Mesodermal cell (in vitro differentiated cells): ENCODE measurements at regions not wholly inside any gene's neighbourhood (a gene's known extent, or its start where the extent isn't known, plus 50 kb on each side); places are given as distances from the start of the nearest gene placed in this dataset.

Experiments used
- H3K27ac ChIP-seq: 2 replicates; pipeline ENCODE4 v1.7.0; 2013; ENCODE audit warnings: mild to moderate bottlenecking, low read depth, low read length, moderate library complexity; ENCODE audit not compliant: severe bottlenecking
- H3K36me3 ChIP-seq: 2 replicates; pipeline ENCODE4 v1.7.1; 2013; ENCODE audit warnings: mild to moderate bottlenecking, low read length, moderate library complexity; ENCODE audit not compliant: control insufficient read depth, insufficient read depth
- H3K4me1 ChIP-seq: one replicate; pipeline ENCODE4 v1.7.1; 2013; ENCODE audit warnings: mild to moderate bottlenecking, low read length; ENCODE audit not compliant: insufficient read depth, control insufficient read depth, poor library complexity, severe bottlenecking
- H3K4me3 ChIP-seq: 2 replicates; pipeline ENCODE4 v1.7.0; 2013; ENCODE audit warnings: low read length, control low read depth, mild to moderate bottlenecking; ENCODE audit not compliant: insufficient read depth, poor library complexity, severe bottlenecking; ENCODE audit errors: extremely low read depth
- H3K9me3 ChIP-seq: 2 replicates; pipeline ENCODE4 v1.7.1; 2013; ENCODE audit warnings: mild to moderate bottlenecking, low read length, moderate library complexity; ENCODE audit not compliant: control insufficient read depth
- WGBS, 2 experiments: methylation state at CpG; one replicate each; pipeline ENCODE4 v1.1.5; 2013; ENCODE audit warnings: missing lambda C conversion rate in 2 of 2; ENCODE audit not compliant: insufficient coverage in 2 of 2; 5-methylcytosine and 5-hydroxymethylcytosine counted together

DNA sequence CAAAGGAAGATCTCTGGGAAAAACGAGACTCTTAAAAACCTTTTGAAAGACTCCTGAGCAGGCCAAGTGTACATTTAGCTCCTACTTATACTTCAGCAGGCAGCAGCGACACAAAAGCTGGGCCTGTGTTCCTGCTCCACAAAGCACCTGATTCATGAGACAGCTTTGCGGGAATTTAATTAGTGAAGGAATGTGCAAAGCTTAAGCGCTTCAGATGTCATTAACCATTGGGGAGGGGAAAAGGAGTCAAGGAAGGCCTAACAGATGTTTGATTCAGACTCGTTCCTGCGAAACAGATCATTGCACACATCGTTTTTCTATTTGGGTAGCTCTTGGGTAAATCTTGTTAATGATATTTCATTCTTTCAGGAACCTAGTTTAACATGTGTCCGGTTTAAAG is 125.9 kb downstream of the MAIP1 start:
- Histone ChIP-seq H3K36me3 (no peaks in the 10 kb centered on the region), H3K9me3 (no peaks in the 10 kb centered on the region), H3K4me3 (no peak overlapping the region), H3K27ac (peak overlapping the region; percentile 4), H3K4me1 (peaks cover 21% of the 10 kb centered on the region)
- 67 to 85% methylated on average over 5 of the region's 8 CpGs for WGBS, 2 experiments

DNA sequence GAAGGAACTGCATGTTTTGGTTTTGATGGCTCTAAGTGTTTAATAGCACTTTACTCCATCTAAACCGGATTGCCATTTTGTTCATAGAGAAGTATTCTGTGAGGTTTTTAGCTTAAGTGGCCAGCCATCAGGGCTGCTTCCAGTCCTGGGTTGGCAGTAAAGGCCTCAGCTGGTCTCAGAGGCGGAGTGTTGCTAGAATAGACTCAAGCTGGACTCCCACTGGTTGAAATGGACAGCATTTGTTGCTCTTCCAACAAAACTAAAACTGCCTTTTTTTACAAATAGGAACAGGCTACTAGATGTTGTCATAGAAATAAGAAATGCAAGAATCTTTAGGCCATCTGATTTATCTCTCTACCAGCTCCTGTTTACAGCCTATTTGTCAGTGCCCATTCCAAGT is 126.4 kb downstream of the MAIP1 start:
- WGBS, 2 experiments, result 75 to 100% methylated on average over 1 to 2 of the region's 2 CpGs
- Histone ChIP-seq H3K4me3 (no peak overlapping the region), H3K4me1 (peaks cover 17% of the 10 kb centered on the region), H3K27ac (no peak overlapping the region), H3K9me3 (no peaks in the 10 kb centered on the region), H3K36me3 (no peaks in the 10 kb centered on the region)

DNA sequence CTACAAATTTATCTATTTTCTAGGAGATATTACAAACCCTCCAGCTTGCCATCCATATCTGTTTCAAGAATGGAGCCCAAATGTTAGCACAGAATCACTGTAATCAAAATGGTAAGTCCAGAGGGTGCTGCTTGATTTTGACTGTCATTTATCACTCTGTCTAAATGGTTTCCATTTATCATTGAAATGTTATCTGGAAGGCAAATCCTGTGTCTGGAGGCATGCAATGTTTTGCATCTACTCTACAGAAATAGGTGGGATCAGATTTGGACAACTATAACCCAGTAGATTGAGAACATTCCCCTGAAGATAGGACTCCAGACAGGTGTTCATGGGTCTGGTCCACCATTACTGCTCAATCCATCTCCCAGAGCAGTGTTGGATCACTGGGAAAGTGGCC is 128.7 kb downstream of the MAIP1 start:
- Histone ChIP-seq H3K4me1 (peaks cover 6% of the 10 kb centered on the region), H3K36me3 (no peaks in the 10 kb centered on the region), H3K4me3 (no peak overlapping the region), H3K9me3 (no peaks in the 10 kb centered on the region), H3K27ac (no peak overlapping the region)

DNA sequence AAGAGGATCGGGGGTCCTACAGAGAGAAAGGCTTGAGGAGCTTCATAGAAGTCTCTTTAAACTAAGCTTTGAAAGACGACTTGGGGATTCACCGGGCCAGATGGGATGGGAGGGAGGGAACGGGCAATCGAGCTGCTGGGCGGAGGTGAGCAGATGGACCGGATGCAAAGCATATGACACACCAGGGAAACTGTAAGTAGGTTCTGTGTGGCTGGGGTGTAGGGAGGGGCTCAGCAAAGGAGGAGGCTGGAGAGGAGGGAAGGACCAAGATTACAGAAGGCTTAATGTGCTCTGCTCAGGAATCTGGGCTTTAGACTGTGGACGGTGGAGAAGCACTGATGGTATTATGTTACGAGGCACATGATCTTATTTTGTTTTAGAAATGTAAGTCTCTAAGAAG is 131.5 kb downstream of the MAIP1 start:
- Histone ChIP-seq H3K4me3 (no peak overlapping the region), H3K4me1 (peaks cover 4% of the 10 kb centered on the region), H3K27ac (no peak overlapping the region), H3K36me3 (no peaks in the 10 kb centered on the region), H3K9me3 (no peaks in the 10 kb centered on the region)
- 94 to 96% methylated on average over 8 to 9 of the region's 9 CpGs for WGBS, 2 experiments

- Histone ChIP-seq H3K4me3 (no peak overlapping the region), H3K36me3 (no peaks in the 10 kb centered on the region), H3K27ac (no peak overlapping the region), H3K4me1 (peaks cover 4% of the 10 kb centered on the region), H3K9me3 (no peaks in the 10 kb centered on the region)
- WGBS, 2 experiments, result 86 to 93% methylated on average over 3 of the region's 5 CpGs
Measured at GRCh38 chr2:200087451-200087850, 132.1 kb downstream of the MAIP1 start.

GRCh38 chr2:200089040-200089755 is 133.8 kb downstream of the MAIP1 start:
- 69 to 79% methylated on average over 5 of the region's 6 CpGs for WGBS, 2 experiments
- Histone ChIP-seq H3K4me3 (no peak overlapping the region), H3K36me3 (no peaks in the 10 kb centered on the region), H3K4me1 (peaks cover 6% of the 10 kb centered on the region), H3K27ac (no peak overlapping the region), H3K9me3 (no peaks in the 10 kb centered on the region)

DNA sequence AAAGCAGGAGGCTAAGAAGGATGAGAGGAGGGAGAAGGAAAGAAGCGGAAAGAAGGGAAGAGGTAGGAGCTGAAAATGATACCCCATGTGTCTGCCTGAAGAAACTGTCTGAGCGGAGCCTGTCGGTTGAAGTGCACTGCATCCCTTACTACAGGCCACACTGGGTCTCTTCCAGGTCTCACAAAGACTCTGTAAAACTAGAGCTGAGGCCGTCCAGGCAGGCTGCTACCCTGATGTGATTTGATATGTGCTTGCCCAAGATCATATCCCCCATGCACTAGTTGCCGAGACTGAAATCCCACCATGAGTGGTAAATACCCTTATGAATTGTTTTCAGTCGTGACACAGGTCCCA is 134.4 kb downstream of the MAIP1 start:
- Histone ChIP-seq H3K9me3 (no peaks in the 10 kb centered on the region), H3K4me1 (peaks cover 9% of the 10 kb centered on the region), H3K27ac (no peak overlapping the region), H3K4me3 (no peak overlapping the region), H3K36me3 (no peaks in the 10 kb centered on the region)
- WGBS, 2 experiments, result 20 to 44% methylated on average over 2 to 3 of the region's 6 CpGs

GRCh38 chr2:200090683-200091082 is 135.3 kb downstream of the MAIP1 start:
- H3K9me3 ChIP-seq, result no peaks in the 10 kb centered on the region
- WGBS, 2 experiments, result 93 to 95% methylated on average over 4 to 5 of the region's 6 CpGs
- H3K4me3 ChIP-seq, result no peak overlapping the region
- H3K4me1 ChIP-seq, result peaks cover 9% of the 10 kb centered on the region
- H3K27ac ChIP-seq, result no peak overlapping the region
- no peaks in the 10 kb centered on the region for H3K36me3 ChIP-seq

GRCh38 chr2:200091126-200091525 is 135.7 kb downstream of the MAIP1 start:
- Histone ChIP-seq H3K27ac (no peak overlapping the region), H3K9me3 (no peaks in the 10 kb centered on the region), H3K4me1 (peaks cover 9% of the 10 kb centered on the region), H3K36me3 (no peaks in the 10 kb centered on the region), H3K4me3 (no peak overlapping the region)
- WGBS, 2 experiments, result 85% methylated on average over 2 of the region's 2 CpGs; no CpG with 5 or more reads in 1 of the 2 experiments

DNA sequence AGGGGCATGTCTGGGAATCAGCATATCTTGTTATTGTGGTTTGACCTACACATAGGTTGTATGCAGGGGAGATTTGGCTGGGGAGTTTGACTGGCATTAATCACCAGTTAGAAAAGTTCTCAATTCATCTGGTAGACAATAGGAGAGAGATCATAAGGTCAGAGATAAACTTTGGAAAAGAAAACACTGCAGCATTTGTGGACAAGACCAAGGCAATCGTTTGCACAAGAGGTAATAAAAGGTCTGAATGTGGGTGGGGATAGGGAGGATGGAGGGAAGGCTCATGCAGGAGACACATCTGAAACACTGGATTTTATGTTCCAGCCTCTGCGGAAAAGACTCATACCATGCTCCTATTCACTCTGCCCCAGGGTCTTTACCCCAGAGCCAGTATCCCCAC is 136.9 kb downstream of the MAIP1 start:
- Histone ChIP-seq H3K36me3 (no peaks in the 10 kb centered on the region), H3K27ac (no peak overlapping the region), H3K4me1 (peaks cover 9% of the 10 kb centered on the region), H3K9me3 (no peaks in the 10 kb centered on the region), H3K4me3 (no peak overlapping the region)
- 69 to 90% methylated on average over 1 to 2 of the region's 2 CpGs for WGBS, 2 experiments

DNA sequence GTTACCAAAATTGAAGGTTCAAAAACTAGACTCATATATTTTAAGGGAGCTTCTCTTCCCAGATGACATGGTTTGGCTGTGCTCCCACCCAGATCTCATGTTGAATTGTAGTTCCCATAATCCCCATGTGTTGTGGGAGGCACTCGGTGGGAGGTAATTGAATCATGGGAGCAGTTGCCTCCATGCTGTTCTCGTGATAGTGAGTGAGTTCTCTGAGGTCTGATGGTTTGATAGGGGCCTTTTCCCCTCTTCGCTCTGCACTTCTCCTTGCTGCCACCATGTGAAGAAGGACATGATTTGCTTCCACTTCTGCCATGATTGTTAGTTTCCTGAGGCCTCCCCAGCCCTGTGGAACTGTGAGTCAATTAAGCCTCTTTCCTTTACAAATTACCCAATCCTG is 140.1 kb downstream of the MAIP1 start:
- Histone ChIP-seq H3K4me1 (peaks cover 4% of the 10 kb centered on the region), H3K27ac (no peak overlapping the region), H3K4me3 (no peak overlapping the region), H3K36me3 (no peaks in the 10 kb centered on the region), H3K9me3 (no peaks in the 10 kb centered on the region)
- WGBS, 2 experiments, result 93 to 100% methylated on average over 1 to 2 of the region's 3 CpGs
